Tibial nerve (tissue), 4 donors: ENCODE measurements at regions not wholly inside any gene's neighbourhood (a gene's known extent, or its start where the extent isn't known, plus 50 kb on each side); places are given as distances from the start of the nearest gene placed in this dataset.

Source experiments
- CTCF ChIP-seq, 5 experiments: fragments of 200-600 bp in 3 of 5; fragments of 450-650 bp in 2 of 5; sonication (generic) in 3 of 5; IDR thresholded peaks; one replicate each; pipeline ENCODE4 v1.5.1; 2016 to 2019; ENCODE audit warnings: antibody characterized with exemption in 5 of 5, mild to moderate bottlenecking in 3 of 5, moderate library complexity in 2 of 5
- EP300 ChIP-seq, 2 donors: sonication (generic); formaldehyde crosslinking; IDR thresholded peaks; one replicate each; pipeline ENCODE4 v1.6.1; 2017; ENCODE audit warnings: antibody characterized with exemption in 2 of 2, mild to moderate bottlenecking in 1 of 2
- POLR2A ChIP-seq, 2 donors: fragments of 450-650 bp; IDR thresholded peaks; one replicate each; pipeline ENCODE4 v1.6.1; 2017; ENCODE audit warnings: antibody characterized with exemption in 2 of 2, mild to moderate bottlenecking in 2 of 2, moderate library complexity in 2 of 2

GRCh38 chr2:216754812-216755211 lies 59.5 kb upstream of the IGFBP5 start:
- TF ChIP-seq CTCF (IDR thresholded peaks at IDR 0.05) (no peak), POLR2A (IDR thresholded peaks at IDR 0.05) (no peak), EP300 (IDR thresholded peaks at IDR 0.05) (no peak)
